Stimulated activated CD4-positive, alpha-beta T cell treated with anti-CD3 and anti-CD28 coated beads, TNF-alpha, amount 100 ng/mL, for 24 hours (primary cell): ENCODE measurements at regions not wholly inside any gene's neighbourhood (a gene's known extent, or its start where the extent isn't known, plus 50 kb on each side); places are given as distances from the start of the nearest gene placed in this dataset.

ENCODE experiments used
- DNase-seq, 3 experiments: peaks; one replicate each; pipeline ENCODE4 v3.0.0-alpha.2; 2020; ENCODE audit warnings: low read depth in 3 of 3

GRCh38 chr1:55981010-55981650 lies 598.2 kb downstream of the PLPP3 start:
- DNase-seq, result no peak

- no peak for DNase-seq
These were observed 598.8 kb downstream of the PLPP3 start for GRCh38 chr1:55980582-55980981.

GRCh38 chr1:55974714-55975441 lies 604.5 kb downstream of the PLPP3 start:
- no peak for DNase-seq

- no peak for DNase-seq
These were observed 608.7 kb downstream of the PLPP3 start for GRCh38 chr1:55970526-55971110.

- no peak for DNase-seq
These were observed 610.0 kb downstream of the PLPP3 start for GRCh38 chr1:55969322-55969721.

GRCh38 chr1:55968661-55969060 lies 610.7 kb downstream of the PLPP3 start:
- DNase-seq, result no peak

GRCh38 chr1:55965981-55966461 lies 613.3 kb downstream of the PLPP3 start:
- no peak for DNase-seq

- no peak for DNase-seq
These were observed 616.9 kb downstream of the PLPP3 start for GRCh38 chr1:55962472-55962871.

- no peak for DNase-seq
These were observed 620.2 kb downstream of the PLPP3 start for GRCh38 chr1:55959136-55959548.

- no peak for DNase-seq
These were observed 620.9 kb downstream of the PLPP3 start for GRCh38 chr1:55958498-55958897.

GRCh38 chr1:55957276-55957675 lies 622.1 kb downstream of the PLPP3 start:
- no peak for DNase-seq

- DNase-seq, result no peak
These were observed 624.2 kb downstream of the PLPP3 start for GRCh38 chr1:55955016-55955621.

GRCh38 chr1:55951291-55951690 lies 628.1 kb downstream of the PLPP3 start:
- no peak for DNase-seq

GRCh38 chr1:55947446-55947845 lies 631.9 kb downstream of the PLPP3 start:
- no peak for DNase-seq

GRCh38 chr1:55943721-55944435 lies 635.5 kb downstream of the PLPP3 start:
- DNase-seq, result no peak

GRCh38 chr1:55943012-55943411 lies 636.4 kb downstream of the PLPP3 start:
- DNase-seq, result no peak

- no peak for DNase-seq
These were observed 639.5 kb downstream of the PLPP3 start for GRCh38 chr1:55939866-55940265.

GRCh38 chr1:55938861-55939260 lies 640.5 kb downstream of the PLPP3 start:
- DNase-seq, result no peak

- DNase-seq, result no peak
These were observed 641.0 kb downstream of the PLPP3 start for GRCh38 chr1:55938376-55938850.

- no peak for DNase-seq
These were observed 641.5 kb downstream of the PLPP3 start for GRCh38 chr1:55937840-55938375.

GRCh38 chr1:55935236-55935635 lies 644.1 kb downstream of the PLPP3 start:
- DNase-seq, result no peak
